CD4-positive, alpha-beta T cell treated with Interleukin-15 for 4 hours (primary cell): ENCODE measurements at regions not wholly inside any gene's neighbourhood (a gene's known extent, or its start where the extent isn't known, plus 50 kb on each side); places are given as distances from the start of the nearest gene placed in this dataset.
"Not testable (repeated sequence)": the region's sequence is repeated elsewhere in the genome, so short reads cannot be mapped to it uniquely, and the experiment has no call there.

Source experiments
- DNase-seq: peaks from one replicate; pipeline ENCODE4 v3.0.0-alpha.2; 2020; ENCODE audit warnings: low spot score

- DNase-seq = no peak
Measured at GRCh38 chr2:182477774-182478173, 50.9 kb upstream of the PDE1A start.

- DNase-seq = no peak
Measured at GRCh38 chr2:182481676-182482075, 54.8 kb upstream of the PDE1A start.

- no peak for DNase-seq
Measured at GRCh38 chr2:182482511-182482910, 55.7 kb upstream of the PDE1A start.

DNA sequence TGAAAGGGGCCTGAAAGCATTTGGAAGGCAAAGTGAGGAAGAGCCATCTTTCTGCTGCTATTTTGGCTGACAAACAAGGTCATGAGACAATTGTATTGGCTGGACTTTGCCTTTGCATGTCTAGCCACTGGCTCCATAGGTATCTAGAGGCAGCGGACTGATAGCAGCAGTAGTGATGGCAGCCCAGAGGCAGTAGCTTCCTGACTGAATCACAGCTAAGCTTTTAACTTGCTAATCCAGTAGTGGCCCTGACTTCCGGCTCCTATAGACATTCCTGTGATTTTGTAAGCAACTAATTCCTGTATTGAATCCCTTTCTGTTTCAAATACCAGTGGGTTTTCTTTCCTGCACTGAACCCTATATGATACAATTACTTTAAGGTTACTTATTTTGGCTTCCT, 69.8 kb upstream of the PDE1A start:
- no peak for DNase-seq

DNA sequence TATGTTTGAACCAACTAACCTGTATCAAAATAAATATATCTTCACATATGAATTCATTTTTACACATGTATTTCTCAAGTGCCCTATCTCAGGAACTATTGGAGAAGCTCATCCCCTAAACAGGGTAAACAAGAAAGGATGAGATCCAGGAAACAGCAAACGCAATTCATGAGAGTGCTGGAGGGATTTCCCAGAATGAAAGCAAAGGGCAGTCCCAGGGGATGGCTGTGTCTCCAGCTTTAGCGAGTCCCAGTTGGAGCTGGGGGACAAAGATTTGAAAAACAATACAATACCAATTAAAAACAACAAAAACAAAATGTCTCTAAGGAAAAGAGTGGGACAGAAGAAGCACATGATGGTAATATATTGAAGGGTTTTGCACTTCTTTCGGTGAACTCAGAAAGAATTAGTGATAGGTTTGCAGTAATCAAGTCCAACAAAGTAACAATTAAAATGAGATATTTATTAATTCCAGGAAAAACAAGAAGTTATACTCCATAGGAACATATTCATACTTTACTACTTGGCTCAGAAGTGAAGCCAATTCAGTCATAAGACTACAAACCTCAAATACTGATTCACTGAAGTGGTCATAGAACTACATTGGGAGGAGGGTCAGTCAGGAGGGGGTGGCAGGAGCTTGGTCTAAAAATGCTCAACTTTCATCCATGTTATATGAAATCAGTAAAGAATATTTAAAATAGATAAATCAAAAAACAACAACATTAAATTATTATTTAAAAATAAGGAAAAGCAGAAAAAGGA, 73.1 kb upstream of the PDE1A start:
- no peak for DNase-seq

- no peak for DNase-seq
Measured at GRCh38 chr2:182503886-182504285, 77.0 kb upstream of the PDE1A start.

GRCh38 chr2:182504903-182505302, 78.1 kb upstream of the PDE1A start:
- DNase-seq = no peak

GRCh38 chr2:182506606-182507005, 79.8 kb upstream of the PDE1A start:
- DNase-seq = no peak

DNA sequence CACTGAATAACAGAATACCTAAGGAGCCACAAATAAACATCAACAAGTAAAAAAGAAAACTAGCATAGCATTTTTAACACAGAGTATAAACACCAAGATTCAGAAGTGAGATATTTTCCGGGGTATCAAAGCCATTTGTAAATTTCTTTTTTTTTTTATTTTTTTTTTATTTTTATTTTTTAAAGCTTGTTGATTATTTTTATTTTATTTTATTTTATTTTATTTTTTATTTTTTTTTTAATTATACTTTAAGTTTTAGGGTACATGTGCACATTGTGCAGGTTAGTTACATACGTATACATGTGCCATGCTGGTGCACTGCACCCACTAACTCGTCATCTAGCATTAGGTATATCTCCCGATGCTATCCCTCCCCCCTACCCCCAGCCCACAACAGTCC, 81.7 kb upstream of the PDE1A start:
- DNase-seq = not testable (repeated sequence)

GRCh38 chr2:182509216-182509615, 82.4 kb upstream of the PDE1A start:
- DNase-seq = no peak

- DNase-seq = no peak
Measured at GRCh38 chr2:182521453-182522404, 94.9 kb upstream of the PDE1A start.

GRCh38 chr2:182522405-182522896, 95.6 kb upstream of the PDE1A start:
- no peak for DNase-seq

- DNase-seq = no peak
Measured at GRCh38 chr2:182522972-182523473, 96.2 kb upstream of the PDE1A start.

DNA sequence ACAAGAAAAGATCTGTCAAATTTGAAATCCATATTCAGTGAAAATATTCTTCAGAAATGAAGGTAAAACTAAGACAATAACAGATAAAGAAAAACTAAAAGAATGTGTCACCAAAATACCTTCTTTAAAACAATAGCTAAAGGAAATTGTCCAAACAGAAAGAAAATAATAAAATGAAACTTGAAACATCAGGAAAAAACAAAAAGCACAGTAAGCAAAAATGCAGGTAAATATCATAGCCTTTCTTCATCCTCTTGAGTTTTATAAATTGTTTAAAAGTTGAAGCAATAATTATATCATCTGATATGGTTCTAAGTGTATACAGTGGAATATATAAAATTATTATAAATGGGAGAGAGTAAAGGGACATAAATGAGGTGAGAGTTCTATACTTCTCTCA, 103.8 kb upstream of the PDE1A start:
- DNase-seq = no peak

DNA sequence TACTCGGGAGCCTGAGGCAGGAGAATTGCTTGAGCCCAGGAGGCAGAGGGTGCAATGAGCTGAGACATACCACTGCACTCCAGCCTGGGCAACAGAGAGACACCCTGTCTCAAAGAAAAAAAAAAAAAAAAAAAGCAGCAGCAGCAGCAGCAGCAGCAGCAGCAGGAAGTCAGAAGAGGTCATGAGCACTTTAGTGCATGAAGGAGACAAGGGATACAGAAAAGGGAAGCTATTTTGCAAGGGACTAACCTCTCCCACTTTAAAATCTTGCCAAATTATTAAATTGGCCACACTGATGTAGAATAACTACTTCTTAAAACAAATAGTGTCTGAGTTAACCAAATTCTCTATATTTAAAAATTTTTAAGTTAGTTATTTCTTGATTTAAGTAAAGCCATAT, 113.4 kb upstream of the PDE1A start:
- DNase-seq = no peak

GRCh38 chr2:182541268-182541667, 114.4 kb upstream of the PDE1A start:
- no peak for DNase-seq

GRCh38 chr2:182542501-182543258, 115.8 kb upstream of the PDE1A start:
- DNase-seq = no peak

GRCh38 chr2:182543741-182544525, 117.1 kb upstream of the PDE1A start:
- DNase-seq = no peak

DNA sequence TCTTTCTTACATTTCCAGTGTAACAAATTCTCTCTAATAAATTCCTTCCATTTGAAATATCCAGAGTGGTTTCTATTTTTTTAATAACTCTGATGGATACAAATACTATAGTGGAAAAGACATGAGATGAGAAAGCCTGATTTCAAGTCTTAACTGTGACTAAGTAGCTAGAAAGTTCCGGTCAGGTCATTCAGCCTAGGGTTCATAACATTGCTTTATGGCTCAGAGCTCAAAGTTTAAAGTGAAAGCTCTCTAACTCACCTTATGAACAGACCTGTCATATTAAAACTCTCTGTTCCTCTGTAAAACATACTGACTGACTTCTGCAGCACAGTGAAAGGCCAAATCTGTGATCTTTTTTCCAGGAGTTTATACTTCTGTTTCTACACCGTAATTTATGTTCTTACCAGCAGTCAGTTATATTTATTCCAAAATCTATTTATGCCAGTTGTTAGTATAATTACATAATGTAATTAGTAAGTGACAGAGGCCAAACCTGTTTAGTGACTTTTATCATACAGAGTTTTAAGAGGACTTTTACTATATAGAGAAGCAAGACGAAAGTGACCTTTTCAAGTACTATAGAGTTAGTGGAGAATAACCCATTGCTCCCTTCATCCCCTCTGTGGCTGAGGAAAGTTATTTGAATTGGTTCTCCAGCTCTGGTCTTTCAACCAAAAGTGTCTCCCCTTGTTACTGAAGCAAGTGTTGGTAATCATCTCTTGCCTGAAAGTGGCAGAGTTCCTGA, 118.8 kb upstream of the PDE1A start:
- no peak for DNase-seq
